PC-9 (cell line): ENCODE measurements at regions not wholly inside any gene's neighbourhood (a gene's known extent, or its start where the extent isn't known, plus 50 kb on each side); places are given as distances from the start of the nearest gene placed in this dataset.

ENCODE experiments used
- BruUV-seq: library from RNA; stranded (reverse); fragments of 400-500 nt; replicated peaks from 2 replicates; lab custom pipeline; 2021; lab: Mats Ljungman, UMichigan
- CTCF ChIA-PET: fragments of 300-600 bp; sonication (Branson Sonifier 250); formaldehyde crosslinking; loops from one replicate; lab custom pipeline; 2022; ENCODE audit warnings: antibody characterized with exemption; lab: Charles Lee
- POLR2A ChIA-PET: fragments of 300-600 bp; sonication (Branson Sonifier 250); formaldehyde crosslinking; loops from one replicate; lab custom pipeline; 2022; ENCODE audit warnings: antibody characterized with exemption; ENCODE audit not compliant: unreplicated experiment; lab: Charles Lee
- DNase-seq, 2 experiments: peaks; one replicate each; pipeline versions ENCODE4 v3.0.0 to v3.0.0-alpha.2; 2015 to 2022; ENCODE audit warnings: mixed read lengths in 1 of 2
- H2AFZ ChIP-seq: fragments of 200-600 bp; sonication (generic); 2 replicates; pipeline ENCODE4 v1.8.1; 2017; ENCODE audit warnings: antibody characterized with exemption
- H3F3A ChIP-seq: fragments of 200-600 bp; sonication (generic); 2 replicates; pipeline ENCODE4 v1.8.1; 2017; ENCODE audit warnings: antibody characterized with exemption, mild to moderate bottlenecking, low read depth; ENCODE audit not compliant: insufficient read depth
- H3K27ac ChIP-seq: fragments of 200-600 bp; sonication (generic); 2 replicates; pipeline ENCODE4 v1.6.1; 2016; ENCODE audit warnings: mixed run types
- H3K27me3 ChIP-seq: fragments of 200-600 bp; sonication (generic); 2 replicates; pipeline ENCODE4 v1.6.1; 2016; ENCODE audit warnings: low read depth, mixed run types; ENCODE audit not compliant: insufficient read depth
- H3K36me3 ChIP-seq: fragments of 200-600 bp; sonication (generic); 2 replicates; pipeline ENCODE4 v1.6.1; 2016; ENCODE audit warnings: low read depth, mixed run types
- H3K4me1 ChIP-seq: fragments of 200-600 bp; sonication (generic); replicated peaks from 2 replicates; pipeline ENCODE4 v1.6.1; 2016; ENCODE audit warnings: mixed run types; ENCODE audit not compliant: insufficient read depth
- H3K4me2 ChIP-seq: fragments of 200-600 bp; sonication (generic); 2 replicates; pipeline ENCODE4 v1.6.1; 2017; ENCODE audit warnings: mixed run types
- H3K4me3 ChIP-seq: fragments of 200-600 bp; sonication (generic); 2 replicates; pipeline ENCODE4 v1.6.1; 2016; ENCODE audit warnings: mixed run types
- H3K79me2 ChIP-seq: fragments of 200-600 bp; sonication (generic); 2 replicates; pipeline ENCODE4 v1.6.1; 2017; ENCODE audit warnings: low read depth, mixed run types
- H3K9me2 ChIP-seq: fragments of 200-600 bp; sonication (generic); 2 replicates; pipeline ENCODE4 v1.8.1; 2017; ENCODE audit warnings: mild to moderate bottlenecking; ENCODE audit not compliant: insufficient read depth
- H3K9me3 ChIP-seq: fragments of 200-600 bp; sonication (generic); 2 replicates; pipeline ENCODE4 v1.8.1; 2016; ENCODE audit warnings: low read depth; ENCODE audit not compliant: insufficient read depth
- H4K20me1 ChIP-seq: fragments of 200-600 bp; sonication (generic); 2 replicates; pipeline ENCODE4 v1.8.1; 2017; ENCODE audit not compliant: insufficient read depth
- EZH2 ChIP-seq: fragments of 200-600 bp; sonication (generic); IDR thresholded peaks from 2 replicates; pipeline ENCODE4 v1.8.0; 2017; ENCODE audit warnings: antibody characterized with exemption, low read depth
- intact Hi-C: fragments of 100-400 bp; cut with micrococcal nuclease; formaldehyde crosslinking; loops from one replicate; pipeline ENCODE4 v1.10.0; 2022; ENCODE audit not compliant: unreplicated experiment
- TF ChIP-seq, protein P1 (sequence below): fragments of 200-600 bp; sonication (generic); conservative IDR thresholded peaks from 2 replicates; pipeline ENCODE4 v1.6.1; 2017; ENCODE audit warnings: mixed run types, antibody characterized with exemption, mild to moderate bottlenecking, moderate library complexity

DNA sequence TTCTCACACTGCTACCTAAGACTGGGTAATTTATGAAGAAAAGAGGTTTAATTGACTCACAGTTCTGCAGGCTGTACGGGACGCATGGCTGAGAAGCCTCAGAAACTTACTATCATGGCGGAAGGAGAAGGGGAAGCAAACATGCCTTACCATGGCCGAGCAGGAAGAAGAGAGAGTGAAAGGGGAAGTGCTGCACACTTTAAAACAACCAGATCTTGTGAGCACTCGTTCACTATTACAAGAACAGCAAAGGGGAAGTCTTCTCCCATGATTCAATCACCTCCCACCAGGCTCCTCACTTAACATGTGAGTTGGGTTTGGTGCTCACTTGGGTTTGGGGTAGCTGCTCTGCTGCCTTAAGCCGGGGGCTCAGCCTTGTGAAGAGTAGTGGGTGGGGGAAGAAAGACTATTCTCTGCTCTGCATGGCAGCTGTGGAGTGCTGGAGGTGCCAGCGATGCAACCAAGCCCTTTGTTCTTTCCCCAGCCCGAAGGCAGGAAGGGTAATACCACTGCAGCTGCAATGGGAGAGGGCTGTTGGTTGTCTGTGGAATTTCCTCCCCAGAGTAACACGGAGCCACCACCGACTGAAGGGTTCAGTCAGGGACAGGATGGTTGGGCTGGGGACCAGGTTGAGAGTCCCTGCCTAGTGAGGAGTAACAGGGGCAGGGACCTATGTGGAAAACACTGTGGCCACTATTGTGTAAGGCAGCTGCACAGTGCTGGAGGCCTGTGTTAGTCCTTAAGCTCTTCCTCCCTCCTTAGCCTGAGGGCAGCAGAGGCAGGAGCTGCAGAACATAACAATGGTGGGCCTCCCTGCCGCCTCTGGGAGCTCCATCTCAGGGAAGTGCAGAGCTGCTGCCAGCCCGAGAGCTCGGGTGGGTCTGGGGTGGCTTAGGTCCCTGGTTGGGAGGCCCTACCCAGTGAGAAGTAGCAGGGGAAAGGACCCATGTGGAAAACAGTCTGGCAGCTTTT, 1262.5 kb downstream of the EFNB2 start:
- no peak overlapping the region for H3K27ac ChIP-seq
- H3K9me3 ChIP-seq: no peaks in the 10 kb centered on the region
- CTCF ChIA-PET: no interaction called here
- H4K20me1 ChIP-seq: no peaks in the 10 kb centered on the region
- H3F3A ChIP-seq: no peaks in the 10 kb centered on the region
- no peak for DNase-seq
- no peak for TF ChIP-seq EZH2
- TF ChIP-seq, protein P1, sequence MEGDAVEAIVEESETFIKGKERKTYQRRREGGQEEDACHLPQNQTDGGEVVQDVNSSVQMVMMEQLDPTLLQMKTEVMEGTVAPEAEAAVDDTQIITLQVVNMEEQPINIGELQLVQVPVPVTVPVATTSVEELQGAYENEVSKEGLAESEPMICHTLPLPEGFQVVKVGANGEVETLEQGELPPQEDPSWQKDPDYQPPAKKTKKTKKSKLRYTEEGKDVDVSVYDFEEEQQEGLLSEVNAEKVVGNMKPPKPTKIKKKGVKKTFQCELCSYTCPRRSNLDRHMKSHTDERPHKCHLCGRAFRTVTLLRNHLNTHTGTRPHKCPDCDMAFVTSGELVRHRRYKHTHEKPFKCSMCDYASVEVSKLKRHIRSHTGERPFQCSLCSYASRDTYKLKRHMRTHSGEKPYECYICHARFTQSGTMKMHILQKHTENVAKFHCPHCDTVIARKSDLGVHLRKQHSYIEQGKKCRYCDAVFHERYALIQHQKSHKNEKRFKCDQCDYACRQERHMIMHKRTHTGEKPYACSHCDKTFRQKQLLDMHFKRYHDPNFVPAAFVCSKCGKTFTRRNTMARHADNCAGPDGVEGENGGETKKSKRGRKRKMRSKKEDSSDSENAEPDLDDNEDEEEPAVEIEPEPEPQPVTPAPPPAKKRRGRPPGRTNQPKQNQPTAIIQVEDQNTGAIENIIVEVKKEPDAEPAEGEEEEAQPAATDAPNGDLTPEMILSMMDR: no peak
- H3K4me2 ChIP-seq: no peak overlapping the region
- no peak overlapping the region for H3K4me3 ChIP-seq
- POLR2A ChIA-PET: no interaction called here
- H3K36me3 ChIP-seq: no peaks in the 10 kb centered on the region
- intact Hi-C loops: no loop called here
- no TSS peak for BruUV-seq
- H2AFZ ChIP-seq: no peak overlapping the region
- no peaks in the 10 kb centered on the region for H3K27me3 ChIP-seq
- H3K9me2 ChIP-seq: no peaks in the 10 kb centered on the region
- H3K4me1 ChIP-seq: no peaks in the 10 kb centered on the region
- H3K79me2 ChIP-seq: no peaks in the 10 kb centered on the region

GRCh38 chr13:105266615-105267014, 1268.8 kb downstream of the EFNB2 start:
- no peak overlapping the region for H3K4me3 ChIP-seq
- ChIA-PET CTCF (no interaction called here), POLR2A (no interaction called here)
- H3K4me1 ChIP-seq: no peaks in the 10 kb centered on the region
- no peaks in the 10 kb centered on the region for H3K9me2 ChIP-seq
- no peaks in the 10 kb centered on the region for H3K27me3 ChIP-seq
- no peaks in the 10 kb centered on the region for H3K9me3 ChIP-seq
- H2AFZ ChIP-seq: no peak overlapping the region
- no peaks in the 10 kb centered on the region for H3K36me3 ChIP-seq
- TF ChIP-seq, protein P1: no peak
- TF ChIP-seq EZH2: no peak
- no peaks in the 10 kb centered on the region for H4K20me1 ChIP-seq
- no peak overlapping the region for H3K4me2 ChIP-seq
- H3K79me2 ChIP-seq: no peaks in the 10 kb centered on the region
- no TSS peak for BruUV-seq
- no peaks in the 10 kb centered on the region for H3F3A ChIP-seq
- intact Hi-C loops: no loop called here
- DNase-seq: no peak
- no peak overlapping the region for H3K27ac ChIP-seq

GRCh38 chr13:105262579-105262978, 1272.9 kb downstream of the EFNB2 start:
- no peaks in the 10 kb centered on the region for H3K9me2 ChIP-seq
- H3K27ac ChIP-seq: no peak overlapping the region
- no peak overlapping the region for H3K4me2 ChIP-seq
- no peaks in the 10 kb centered on the region for H3F3A ChIP-seq
- TF ChIP-seq, protein P1: no peak
- no peak for TF ChIP-seq EZH2
- H4K20me1 ChIP-seq: no peaks in the 10 kb centered on the region
- no TSS peak for BruUV-seq
- DNase-seq: no peak
- H3K79me2 ChIP-seq: no peaks in the 10 kb centered on the region
- no peaks in the 10 kb centered on the region for H3K27me3 ChIP-seq
- H3K4me1 ChIP-seq: no peaks in the 10 kb centered on the region
- intact Hi-C loops: no loop called here
- no peak overlapping the region for H3K4me3 ChIP-seq
- no peak overlapping the region for H2AFZ ChIP-seq
- ChIA-PET CTCF (no interaction called here), POLR2A (no interaction called here)
- no peaks in the 10 kb centered on the region for H3K9me3 ChIP-seq
- no peaks in the 10 kb centered on the region for H3K36me3 ChIP-seq
